ENCODE measurements at regions not wholly inside any gene's neighbourhood (a gene's known extent, or its start where the extent isn't known, plus 50 kb on each side); places are given as distances from the start of the nearest gene placed in this dataset.

- H3K4me1 ChIP-seq (ENCODE audit: control insufficient read depth in 5 of 5, insufficient read depth in 5 of 5, low read length in 5 of 5): peaks cover 0 to 11% (median 8%) of the 10 kb centered on the region in 5 donors
- H3K36me3 ChIP-seq (ENCODE audit: control insufficient read depth in 4 of 4, insufficient read depth in 4 of 4, low read length in 4 of 4): no peaks in the 10 kb centered on the region
- TF ChIP-seq CTCF (IDR thresholded peaks at IDR 0.05; ENCODE audit: control extremely low read depth, extremely low read depth): no peak
- WGBS, 2 donors: 88 to 92% methylated on average over 6 of the region's 6 CpGs
- H3K9me3 ChIP-seq (ENCODE audit: control insufficient read depth in 4 of 4, insufficient read depth in 3 of 4, low read length in 3 of 4): no peaks in the 10 kb centered on the region
- H3K27ac ChIP-seq (ENCODE audit: low read depth in 1 of 2, low read length in 1 of 2): no peak overlapping the region
- no peak overlapping the region for H3K4me3 ChIP-seq
- H3K9ac ChIP-seq (ENCODE audit: insufficient read depth in 1 of 2, low read length in 2 of 2): no peak overlapping the region
- H3K27me3 ChIP-seq (ENCODE audit: control insufficient read depth in 3 of 3, insufficient read depth in 3 of 3, low read length in 2 of 3): no peaks in the 10 kb centered on the region
- DNase-seq (no peak), ATAC-seq (ENCODE audit: insufficient read depth, low FRiP score) (no peak)
These were observed 107.3 kb upstream of the ENPP6 start for GRCh38 chr4:184324939-184325477.

- ATAC-seq (ENCODE audit: insufficient read depth, low FRiP score): no peak
- TF ChIP-seq CTCF (IDR thresholded peaks at IDR 0.05; ENCODE audit: control extremely low read depth, extremely low read depth): no peak
- no peak for DNase-seq
- Histone ChIP-seq H3K27ac (ENCODE audit: low read depth in 1 of 2, low read length in 1 of 2) (no peak overlapping the region), H3K4me3 (no peak overlapping the region), H3K36me3 (ENCODE audit: control insufficient read depth in 4 of 4, insufficient read depth in 4 of 4, low read length in 4 of 4) (no peaks in the 10 kb centered on the region), H3K9ac (ENCODE audit: insufficient read depth in 1 of 2, low read length in 2 of 2) (no peak overlapping the region), H3K9me3 (ENCODE audit: control insufficient read depth in 4 of 4, insufficient read depth in 3 of 4, low read length in 3 of 4) (no peaks in the 10 kb centered on the region), H3K4me1 (ENCODE audit: control insufficient read depth in 5 of 5, insufficient read depth in 5 of 5, low read length in 5 of 5) (no peaks in the 10 kb centered on the region), H3K27me3 (ENCODE audit: control insufficient read depth in 3 of 3, insufficient read depth in 3 of 3, low read length in 2 of 3) (no peaks in the 10 kb centered on the region)
- 93 to 98% methylated on average over 2 of the region's 2 CpGs for WGBS, 2 donors
These were observed 104.8 kb upstream of the ENPP6 start for GRCh38 chr4:184322328-184323025.

- peak in 1 of 3 donors; percentile 58 for DNase-seq
- Histone ChIP-seq H3K4me3 (no peak overlapping the region), H3K27me3 (ENCODE audit: control insufficient read depth in 3 of 3, insufficient read depth in 3 of 3, low read length in 2 of 3) (no peaks in the 10 kb centered on the region), H3K9ac (ENCODE audit: insufficient read depth in 1 of 2, low read length in 2 of 2) (no peak overlapping the region), H3K36me3 (ENCODE audit: control insufficient read depth in 4 of 4, insufficient read depth in 4 of 4, low read length in 4 of 4) (no peaks in the 10 kb centered on the region), H3K4me1 (ENCODE audit: control insufficient read depth in 5 of 5, insufficient read depth in 5 of 5, low read length in 5 of 5) (no peaks in the 10 kb centered on the region), H3K9me3 (ENCODE audit: control insufficient read depth in 4 of 4, insufficient read depth in 3 of 4, low read length in 3 of 4) (no peaks in the 10 kb centered on the region), H3K27ac (ENCODE audit: low read depth in 1 of 2, low read length in 1 of 2) (no peak overlapping the region)
- WGBS, 2 donors: 77 to 78% methylated on average over 8 of the region's 8 CpGs
- ATAC-seq (ENCODE audit: insufficient read depth, low FRiP score): no peak
- no peak for TF ChIP-seq CTCF (IDR thresholded peaks at IDR 0.05; ENCODE audit: control extremely low read depth, extremely low read depth)
These were observed 103.0 kb upstream of the ENPP6 start for GRCh38 chr4:184320631-184321030.
